Fibroblast of skin of right biceps (primary cell): ENCODE measurements at regions not wholly inside any gene's neighbourhood (a gene's known extent, or its start where the extent isn't known, plus 50 kb on each side); places are given as distances from the start of the nearest gene placed in this dataset.

Experiments used
- DNase-seq: peaks from one replicate; pipeline ENCODE4 v3.0.0-alpha.2; 2013

DNA sequence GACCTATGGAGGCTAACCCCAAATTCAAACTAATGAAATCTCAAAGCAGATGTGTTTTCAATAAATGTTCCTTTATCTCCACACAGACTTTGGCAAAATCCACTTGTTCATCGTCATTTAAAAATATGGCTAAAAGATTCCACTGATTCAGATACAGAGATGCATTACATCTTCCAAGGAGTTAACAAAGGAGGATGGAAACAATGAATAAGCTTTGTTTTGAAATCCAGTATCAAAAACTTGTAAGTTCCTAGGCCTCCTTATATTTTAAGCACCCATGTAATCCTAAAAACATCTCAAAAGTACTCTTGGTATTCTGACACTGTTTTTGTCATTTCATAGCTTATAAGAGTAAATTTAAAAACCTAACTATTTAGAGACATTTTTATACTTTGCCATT is 345.6 kb upstream of the ACTBL2 start:
- DNase-seq, result peak; percentile 14

DNA sequence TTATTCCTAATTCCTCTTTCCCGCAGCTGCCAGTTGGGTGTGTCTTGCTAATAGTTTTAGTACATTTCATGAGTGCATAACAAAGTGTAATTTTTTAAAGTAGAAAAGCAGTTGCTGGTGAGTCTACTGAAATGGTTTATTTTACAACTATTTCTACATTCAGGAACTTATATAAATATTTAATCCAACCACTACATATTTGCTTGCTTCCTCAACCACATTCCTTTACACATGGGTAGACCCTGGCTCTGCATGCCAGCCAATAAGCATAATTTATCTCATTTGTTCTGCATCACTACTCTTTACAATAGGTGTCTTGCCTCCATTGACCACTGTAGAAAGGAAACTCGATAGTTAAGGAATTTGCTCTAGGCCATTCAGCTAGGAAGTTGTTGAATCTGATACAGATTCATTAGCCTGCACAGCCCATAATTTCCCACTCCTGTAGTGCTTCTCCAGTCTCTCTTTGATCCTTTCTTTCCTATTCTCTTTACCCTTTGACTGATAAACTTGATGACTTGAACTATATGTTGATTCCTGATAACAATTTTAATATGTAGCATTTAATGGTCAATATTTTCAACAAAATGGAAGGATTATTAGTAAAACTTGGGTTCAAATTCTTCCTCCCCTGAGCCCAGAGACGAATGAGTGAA is 342.5 kb upstream of the ACTBL2 start:
- DNase-seq, result peak; percentile 91

GRCh38 chr5:57824623-57825022 is 342.0 kb upstream of the ACTBL2 start:
- no peak for DNase-seq

GRCh38 chr5:57824047-57824446 is 341.4 kb upstream of the ACTBL2 start:
- peak; percentile 92 for DNase-seq

DNA sequence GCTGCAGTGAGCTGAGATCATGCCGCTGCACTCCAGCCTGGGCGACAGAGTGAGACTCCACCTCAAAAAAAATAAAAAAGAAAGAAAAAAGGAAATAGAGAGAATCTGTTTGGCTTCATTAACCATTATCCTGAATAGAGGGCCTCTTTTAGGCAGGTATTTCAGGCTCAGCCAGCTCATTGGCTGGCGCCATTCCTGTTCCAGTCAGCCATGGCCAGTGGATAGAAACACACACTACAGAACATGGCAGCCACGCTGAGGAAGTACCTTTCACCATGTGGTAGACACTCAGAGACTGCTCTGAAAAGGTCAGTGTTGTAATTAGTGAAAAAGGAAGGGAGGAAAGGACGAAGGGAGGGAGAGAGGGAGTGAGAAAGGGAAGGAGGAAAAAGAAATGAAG is 340.0 kb upstream of the ACTBL2 start:
- no peak for DNase-seq

DNA sequence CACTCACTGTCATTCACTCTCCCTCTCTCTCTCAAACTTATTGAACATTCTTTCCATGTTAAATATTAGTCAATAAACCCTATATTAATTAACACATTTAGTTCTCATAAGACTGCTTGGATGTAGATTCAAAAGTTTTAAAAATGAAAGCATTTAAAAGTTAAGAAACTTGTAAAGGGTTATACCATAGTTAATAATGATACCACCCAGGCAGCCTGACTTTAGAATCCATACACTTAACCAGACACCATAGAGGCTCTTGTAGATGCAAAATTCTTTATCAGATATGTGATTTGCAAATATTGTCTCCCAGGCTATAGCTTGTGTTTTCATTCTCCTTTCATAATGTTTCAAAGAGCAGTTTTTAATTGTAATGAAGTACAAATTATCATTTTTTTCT is 335.8 kb upstream of the ACTBL2 start:
- no peak for DNase-seq

DNA sequence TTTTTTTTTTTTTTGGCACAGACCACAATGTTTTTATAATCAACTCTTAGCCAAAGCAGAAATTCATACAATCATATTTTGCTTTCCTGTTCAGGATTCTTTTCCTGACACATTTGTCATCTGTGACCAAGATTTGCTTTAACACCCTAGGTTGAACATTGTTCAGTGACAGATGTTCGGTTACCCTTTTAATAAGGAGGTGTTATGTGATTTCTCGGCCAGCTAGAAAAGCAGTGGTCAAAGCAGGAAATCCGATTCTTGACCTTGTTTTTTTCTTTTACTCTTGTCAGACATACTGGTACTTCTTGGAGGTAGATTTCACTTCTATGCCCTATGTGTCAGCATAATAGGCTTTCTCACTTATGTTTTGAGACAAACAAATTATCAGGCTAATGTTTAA is 335.3 kb upstream of the ACTBL2 start:
- DNase-seq, result no peak

DNA sequence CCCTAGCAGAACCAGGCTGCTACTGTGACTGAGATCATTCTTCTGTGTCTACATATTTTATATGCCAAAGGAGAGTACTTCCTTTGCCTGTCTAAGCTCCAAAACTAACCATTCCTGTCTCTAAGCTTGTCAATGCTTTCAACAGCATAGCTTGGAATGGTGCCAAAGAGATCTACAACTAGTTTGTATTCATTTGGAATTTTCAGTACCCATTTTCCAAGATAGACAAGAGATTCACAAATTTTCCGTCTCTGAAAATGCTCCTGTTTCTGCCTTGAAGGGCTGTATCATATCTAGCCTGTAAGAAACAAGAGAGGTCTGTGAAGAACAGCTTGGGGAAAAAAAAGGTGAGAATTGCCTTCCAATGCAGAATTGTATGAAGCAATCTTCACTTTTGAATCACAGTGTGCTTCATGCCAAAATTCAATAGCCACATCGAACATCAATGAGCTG is 334.4 kb upstream of the ACTBL2 start:
- DNase-seq, result peak; percentile 68

GRCh38 chr5:57816108-57816507 is 333.5 kb upstream of the ACTBL2 start:
- DNase-seq, result peak; percentile 98

DNA sequence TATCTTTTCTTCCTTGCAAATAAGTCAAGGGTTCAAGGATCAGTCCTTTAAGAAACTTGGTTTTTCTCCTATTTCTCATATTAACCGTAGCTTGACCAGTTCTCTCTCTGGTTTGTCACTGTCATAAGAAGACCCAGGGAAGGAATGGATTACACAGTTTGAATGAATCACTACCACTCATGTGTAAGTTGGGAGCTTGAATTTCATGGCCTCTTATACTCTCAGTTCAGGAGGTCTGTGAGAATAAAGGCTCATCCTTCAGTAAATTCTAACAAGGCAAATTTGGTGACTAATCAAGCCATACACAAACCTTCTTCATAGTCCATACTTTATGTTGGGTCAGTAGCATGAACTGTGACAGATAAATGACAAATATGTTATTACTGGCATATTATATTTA is 323.1 kb upstream of the ACTBL2 start:
- peak; percentile 65 for DNase-seq

GRCh38 chr5:57805170-57805569 is 322.6 kb upstream of the ACTBL2 start:
- no peak for DNase-seq

DNA sequence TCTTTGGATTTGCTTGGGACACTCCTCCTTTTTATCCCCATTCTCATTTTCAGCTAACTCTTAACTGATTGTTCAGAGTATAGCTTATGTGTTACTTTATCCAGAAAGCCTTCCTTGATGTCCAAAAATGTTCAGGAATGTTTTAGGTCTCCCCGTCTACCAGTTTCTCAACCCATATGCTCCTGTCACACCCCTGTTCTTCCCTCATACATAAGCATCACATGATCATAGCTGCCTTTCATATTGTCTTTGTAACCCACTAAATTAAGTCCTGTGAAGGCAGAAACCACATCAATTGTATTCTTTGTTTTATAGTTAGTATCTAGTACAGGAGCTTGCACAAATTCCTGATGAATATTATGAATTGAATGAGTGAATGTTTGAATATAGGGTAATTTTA is 321.9 kb upstream of the ACTBL2 start:
- DNase-seq, result no peak

DNA sequence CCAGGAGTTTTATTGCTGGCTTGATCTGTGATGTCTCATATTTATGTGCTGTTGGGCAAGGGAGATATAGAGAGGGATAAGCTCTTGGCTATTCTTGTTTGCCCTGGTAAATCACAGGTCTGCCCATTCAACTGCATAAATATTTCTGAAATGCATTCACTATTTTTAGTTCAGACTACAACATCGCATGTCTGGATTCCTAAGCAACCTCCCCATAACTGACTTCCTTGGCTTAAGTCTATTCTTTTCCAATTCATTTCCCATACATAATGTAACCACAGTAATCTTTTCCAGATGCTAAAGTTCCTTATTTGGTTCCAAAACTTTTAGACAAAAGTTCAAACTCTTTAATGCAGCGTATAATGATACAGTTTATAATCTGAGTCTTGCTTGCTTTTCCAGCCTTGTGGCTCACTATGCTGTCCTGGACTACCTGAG is 321.4 kb upstream of the ACTBL2 start:
- DNase-seq, result peak; percentile 95

GRCh38 chr5:57802131-57802530 is 319.5 kb upstream of the ACTBL2 start:
- DNase-seq, result no peak

GRCh38 chr5:57795203-57795602 is 312.6 kb upstream of the ACTBL2 start:
- no peak for DNase-seq

- no peak for DNase-seq
Observed at GRCh38 chr5:57791875-57792274, 309.3 kb upstream of the ACTBL2 start.

GRCh38 chr5:57785946-57786345 is 303.3 kb upstream of the ACTBL2 start:
- DNase-seq, result no peak

- DNase-seq, result no peak
Observed at GRCh38 chr5:57784121-57784520, 301.5 kb upstream of the ACTBL2 start.

DNA sequence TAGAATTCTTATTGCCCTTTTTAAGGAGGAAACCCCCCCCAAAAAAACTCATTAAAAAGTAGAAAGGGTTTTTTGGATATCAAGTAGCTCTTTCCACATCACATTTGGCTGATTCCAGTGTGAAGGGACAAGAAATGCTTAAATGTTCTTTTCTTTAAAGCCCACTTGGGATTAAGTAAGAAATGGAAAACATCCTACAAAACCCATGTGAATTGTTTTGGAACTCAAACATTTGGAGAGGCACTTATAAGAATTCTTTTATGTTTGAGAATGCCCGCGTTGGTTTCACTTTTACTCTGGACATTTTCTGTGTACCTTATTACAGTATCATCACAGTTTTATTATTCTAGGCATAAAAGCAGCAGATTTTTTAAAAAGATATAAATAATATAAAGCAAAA is 301.1 kb upstream of the ACTBL2 start:
- no peak for DNase-seq

- DNase-seq, result no peak
Observed at GRCh38 chr5:57780961-57781325, 298.3 kb upstream of the ACTBL2 start.

DNA sequence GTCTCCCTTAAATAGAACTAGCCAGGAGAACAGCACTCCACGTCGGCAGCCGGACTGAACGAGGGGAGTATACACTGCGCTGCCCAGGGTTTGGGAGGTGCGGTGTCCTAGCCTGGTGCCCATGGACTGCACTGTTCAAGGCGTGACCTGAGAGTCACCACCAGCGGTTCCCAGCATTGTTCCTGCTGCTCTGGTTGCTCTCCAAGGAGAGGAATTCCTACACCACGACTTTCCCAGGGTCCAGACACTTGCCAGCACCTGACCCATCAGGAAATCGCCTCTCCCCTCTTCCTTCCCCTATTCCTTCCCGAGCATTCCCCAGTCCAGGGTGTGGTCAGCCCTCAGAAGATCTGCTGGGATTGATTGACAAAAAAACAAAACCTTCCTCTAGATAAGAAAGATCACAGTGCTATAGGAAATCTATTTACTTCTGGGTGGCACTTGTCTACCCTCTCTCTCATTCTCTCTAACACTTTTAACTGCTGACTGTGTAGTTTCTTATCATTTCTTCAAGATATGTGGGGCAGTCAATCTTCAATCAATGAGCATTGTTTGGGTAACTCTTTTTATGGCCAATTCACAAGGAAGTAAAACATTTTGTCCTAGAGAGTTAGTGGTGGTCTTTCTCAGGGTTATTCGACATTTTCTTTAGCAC is 297.8 kb upstream of the ACTBL2 start:
- peak; percentile 6 for DNase-seq

- DNase-seq, result peak; percentile 80
Observed at GRCh38 chr5:57779383-57780223, 297.0 kb upstream of the ACTBL2 start.

- no peak for DNase-seq
Observed at GRCh38 chr5:57778501-57779091, 296.0 kb upstream of the ACTBL2 start.

- DNase-seq, result peak; percentile 43
Observed at GRCh38 chr5:57777174-57777581, 294.6 kb upstream of the ACTBL2 start.
